ENCODE measurements at regions not wholly inside any gene's neighbourhood (a gene's known extent, or its start where the extent isn't known, plus 50 kb on each side); places are given as distances from the start of the nearest gene placed in this dataset.

GRCh38 chr20:41927189-41927588 lies 309.0 kb upstream of the CHD6 start:
- no peak for TF ChIP-seq CTCF (IDR thresholded peaks at IDR 0.05)
- no peak for TF ChIP-seq ZFX (IDR thresholded peaks at IDR 0.05; ENCODE audit: borderline replicate concordance)
- H3K27ac ChIP-seq: no peak overlapping the region

GRCh38 chr20:41925476-41925875 lies 307.3 kb upstream of the CHD6 start:
- no peak for TF ChIP-seq CTCF (IDR thresholded peaks at IDR 0.05)
- TF ChIP-seq ZFX (IDR thresholded peaks at IDR 0.05; ENCODE audit: borderline replicate concordance): no peak
- H3K27ac ChIP-seq: no peak overlapping the region

GRCh38 chr20:41923624-41924023 lies 305.4 kb upstream of the CHD6 start:
- no peak overlapping the region for H3K27ac ChIP-seq
- no peak for TF ChIP-seq CTCF (IDR thresholded peaks at IDR 0.05)
- no peak for TF ChIP-seq ZFX (IDR thresholded peaks at IDR 0.05; ENCODE audit: borderline replicate concordance)

- no peak overlapping the region for H3K27ac ChIP-seq
- TF ChIP-seq CTCF (IDR thresholded peaks at IDR 0.05) (no peak), ZFX (IDR thresholded peaks at IDR 0.05; ENCODE audit: borderline replicate concordance) (no peak)
Observed at GRCh38 chr20:41913146-41913545, 295.0 kb upstream of the CHD6 start.

GRCh38 chr20:41910558-41910957 lies 292.4 kb upstream of the CHD6 start:
- TF ChIP-seq ZFX (IDR thresholded peaks at IDR 0.05; ENCODE audit: borderline replicate concordance) (no peak), CTCF (IDR thresholded peaks at IDR 0.05) (no peak)

GRCh38 chr20:41905199-41905598 lies 287.0 kb upstream of the CHD6 start:
- TF ChIP-seq ZFX (IDR thresholded peaks at IDR 0.05; ENCODE audit: borderline replicate concordance): no peak
- no peak for TF ChIP-seq CTCF (IDR thresholded peaks at IDR 0.05)

More at GRCh38 chr20:41910558-41910957, 292.4 kb upstream of the CHD6 start:
- H3K27ac ChIP-seq: no peak overlapping the region

GRCh38 chr20:41903586-41903985 lies 285.4 kb upstream of the CHD6 start:
- TF ChIP-seq CTCF (IDR thresholded peaks at IDR 0.05) (no peak), ZFX (IDR thresholded peaks at IDR 0.05; ENCODE audit: borderline replicate concordance) (no peak)
- no peak overlapping the region for H3K27ac ChIP-seq

More at GRCh38 chr20:41905199-41905598, 287.0 kb upstream of the CHD6 start:
- H3K27ac ChIP-seq: no peak overlapping the region

All from 22Rv1 (cell line).